ENCODE measurements at regions not wholly inside any gene's neighbourhood (a gene's known extent, or its start where the extent isn't known, plus 50 kb on each side); places are given as distances from the start of the nearest gene placed in this dataset.

DNA sequence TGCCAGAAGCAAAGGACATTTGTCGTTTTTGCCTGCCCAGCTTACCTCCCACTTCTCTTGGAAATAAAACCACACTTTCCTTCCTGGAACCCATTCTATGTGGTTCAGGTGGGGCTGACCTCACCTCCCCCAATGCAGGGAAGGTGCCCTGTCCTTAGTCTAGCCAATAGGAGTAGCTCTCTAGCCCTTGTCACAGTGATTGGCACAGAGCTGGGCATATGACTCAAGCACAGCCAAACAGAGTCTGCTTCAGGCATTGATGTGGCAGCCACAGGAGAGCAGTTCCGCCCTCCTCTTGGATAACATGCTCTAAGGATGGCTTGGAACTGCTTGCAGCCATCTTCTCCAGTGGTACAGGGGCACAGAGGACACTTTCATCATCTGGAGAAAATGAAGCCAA, 134.0 kb downstream of the LRIG2 start:
- TF ChIP-seq, protein P1, sequence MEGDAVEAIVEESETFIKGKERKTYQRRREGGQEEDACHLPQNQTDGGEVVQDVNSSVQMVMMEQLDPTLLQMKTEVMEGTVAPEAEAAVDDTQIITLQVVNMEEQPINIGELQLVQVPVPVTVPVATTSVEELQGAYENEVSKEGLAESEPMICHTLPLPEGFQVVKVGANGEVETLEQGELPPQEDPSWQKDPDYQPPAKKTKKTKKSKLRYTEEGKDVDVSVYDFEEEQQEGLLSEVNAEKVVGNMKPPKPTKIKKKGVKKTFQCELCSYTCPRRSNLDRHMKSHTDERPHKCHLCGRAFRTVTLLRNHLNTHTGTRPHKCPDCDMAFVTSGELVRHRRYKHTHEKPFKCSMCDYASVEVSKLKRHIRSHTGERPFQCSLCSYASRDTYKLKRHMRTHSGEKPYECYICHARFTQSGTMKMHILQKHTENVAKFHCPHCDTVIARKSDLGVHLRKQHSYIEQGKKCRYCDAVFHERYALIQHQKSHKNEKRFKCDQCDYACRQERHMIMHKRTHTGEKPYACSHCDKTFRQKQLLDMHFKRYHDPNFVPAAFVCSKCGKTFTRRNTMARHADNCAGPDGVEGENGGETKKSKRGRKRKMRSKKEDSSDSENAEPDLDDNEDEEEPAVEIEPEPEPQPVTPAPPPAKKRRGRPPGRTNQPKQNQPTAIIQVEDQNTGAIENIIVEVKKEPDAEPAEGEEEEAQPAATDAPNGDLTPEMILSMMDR (IDR thresholded peaks at IDR 0.05): no peak
- TF ChIP-seq FOXK1 (CRISPR knock-in tag; IDR thresholded peaks at IDR 0.05) (no peak), CBFB (CRISPR knock-in tag; IDR thresholded peaks at IDR 0.05; ENCODE audit: low read depth) (no peak), MXD4 (CRISPR knock-in tag; IDR thresholded peaks at IDR 0.05; ENCODE audit: borderline replicate concordance) (no peak), NR2C2 (CRISPR knock-in tag; IDR thresholded peaks at IDR 0.05) (no peak), ZNF138 (CRISPR knock-in tag; conservative IDR thresholded peaks at IDR 0.05) (no peak), JUN (CRISPR knock-in tag; IDR thresholded peaks at IDR 0.05) (no peak), FOXJ3 (CRISPR knock-in tag; IDR thresholded peaks at IDR 0.05; ENCODE audit: borderline replicate concordance) (no peak), NR3C1 (CRISPR knock-in tag; conservative IDR thresholded peaks at IDR 0.05; ENCODE audit: low read depth) (no peak)
- TF ChIP-seq, protein P2, sequence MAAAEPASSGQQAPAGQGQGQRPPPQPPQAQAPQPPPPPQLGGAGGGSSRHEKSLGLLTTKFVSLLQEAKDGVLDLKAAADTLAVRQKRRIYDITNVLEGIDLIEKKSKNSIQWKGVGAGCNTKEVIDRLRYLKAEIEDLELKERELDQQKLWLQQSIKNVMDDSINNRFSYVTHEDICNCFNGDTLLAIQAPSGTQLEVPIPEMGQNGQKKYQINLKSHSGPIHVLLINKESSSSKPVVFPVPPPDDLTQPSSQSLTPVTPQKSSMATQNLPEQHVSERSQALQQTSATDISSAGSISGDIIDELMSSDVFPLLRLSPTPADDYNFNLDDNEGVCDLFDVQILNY (CRISPR knock-in tag; IDR thresholded peaks at IDR 0.05): no peak
- TF ChIP-seq, protein P3, sequence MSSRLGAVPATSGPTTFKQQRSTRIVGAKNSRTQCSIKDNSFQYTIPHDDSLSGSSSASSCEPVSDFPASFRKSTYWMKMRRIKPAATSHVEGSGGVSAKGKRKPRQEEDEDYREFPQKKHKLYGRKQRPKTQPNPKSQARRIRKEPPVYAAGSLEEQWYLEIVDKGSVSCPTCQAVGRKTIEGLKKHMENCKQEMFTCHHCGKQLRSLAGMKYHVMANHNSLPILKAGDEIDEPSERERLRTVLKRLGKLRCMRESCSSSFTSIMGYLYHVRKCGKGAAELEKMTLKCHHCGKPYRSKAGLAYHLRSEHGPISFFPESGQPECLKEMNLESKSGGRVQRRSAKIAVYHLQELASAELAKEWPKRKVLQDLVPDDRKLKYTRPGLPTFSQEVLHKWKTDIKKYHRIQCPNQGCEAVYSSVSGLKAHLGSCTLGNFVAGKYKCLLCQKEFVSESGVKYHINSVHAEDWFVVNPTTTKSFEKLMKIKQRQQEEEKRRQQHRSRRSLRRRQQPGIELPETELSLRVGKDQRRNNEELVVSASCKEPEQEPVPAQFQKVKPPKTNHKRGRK (CRISPR knock-in tag; IDR thresholded peaks at IDR 0.05; ENCODE audit: borderline replicate concordance): no peak
- TF ChIP-seq, protein P4, sequence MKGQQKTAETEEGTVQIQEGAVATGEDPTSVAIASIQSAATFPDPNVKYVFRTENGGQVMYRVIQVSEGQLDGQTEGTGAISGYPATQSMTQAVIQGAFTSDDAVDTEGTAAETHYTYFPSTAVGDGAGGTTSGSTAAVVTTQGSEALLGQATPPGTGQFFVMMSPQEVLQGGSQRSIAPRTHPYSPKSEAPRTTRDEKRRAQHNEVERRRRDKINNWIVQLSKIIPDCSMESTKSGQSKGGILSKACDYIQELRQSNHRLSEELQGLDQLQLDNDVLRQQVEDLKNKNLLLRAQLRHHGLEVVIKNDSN (CRISPR knock-in tag; IDR thresholded peaks at IDR 0.05): no peak

All from WTC11 (cell line).